ENCODE measurements at regions not wholly inside any gene's neighbourhood (a gene's known extent, or its start where the extent isn't known, plus 50 kb on each side); places are given as distances from the start of the nearest gene placed in this dataset.

GRCh38 chr6:3937438-3937837 lies 88.3 kb downstream of the FAM50B start:
- intact Hi-C loops (cut with micrococcal nuclease): no loop called here

GRCh38 chr6:3938715-3939367 lies 89.7 kb downstream of the FAM50B start:
- Mint-ChIP-seq H3K4me1 (ENCODE audit: low read depth) (no peaks in the 10 kb centered on the region), H3K27ac (no peak overlapping the region), H3K27me3 (peaks cover 14% of the 10 kb centered on the region), H3K36me3 (ENCODE audit: low read depth) (no peaks in the 10 kb centered on the region), H3K4me3 (no peak overlapping the region), H3K9me3 (no peaks in the 10 kb centered on the region)
- intact Hi-C loops (cut with micrococcal nuclease): no loop called here

More at GRCh38 chr6:3937438-3937837, 88.3 kb downstream of the FAM50B start:
- H3K9me3 Mint-ChIP-seq: no peaks in the 10 kb centered on the region
- no peaks in the 10 kb centered on the region for H3K36me3 Mint-ChIP-seq (ENCODE audit: low read depth)
- no peak overlapping the region for H3K27ac Mint-ChIP-seq
- H3K4me1 Mint-ChIP-seq (ENCODE audit: low read depth): no peaks in the 10 kb centered on the region
- no peak overlapping the region for H3K4me3 Mint-ChIP-seq
- H3K27me3 Mint-ChIP-seq: peaks cover 12% of the 10 kb centered on the region

- H3K4me1 Mint-ChIP-seq (ENCODE audit: low read depth): no peaks in the 10 kb centered on the region
- no peaks in the 10 kb centered on the region for H3K9me3 Mint-ChIP-seq
- peaks cover 14% of the 10 kb centered on the region for H3K27me3 Mint-ChIP-seq
- H3K27ac Mint-ChIP-seq: no peak overlapping the region
- intact Hi-C loops (cut with micrococcal nuclease): no loop called here
- H3K4me3 Mint-ChIP-seq: no peak overlapping the region
- H3K36me3 Mint-ChIP-seq (ENCODE audit: low read depth): no peaks in the 10 kb centered on the region
Measured at GRCh38 chr6:3939368-3939958, 90.3 kb downstream of the FAM50B start.

DNA sequence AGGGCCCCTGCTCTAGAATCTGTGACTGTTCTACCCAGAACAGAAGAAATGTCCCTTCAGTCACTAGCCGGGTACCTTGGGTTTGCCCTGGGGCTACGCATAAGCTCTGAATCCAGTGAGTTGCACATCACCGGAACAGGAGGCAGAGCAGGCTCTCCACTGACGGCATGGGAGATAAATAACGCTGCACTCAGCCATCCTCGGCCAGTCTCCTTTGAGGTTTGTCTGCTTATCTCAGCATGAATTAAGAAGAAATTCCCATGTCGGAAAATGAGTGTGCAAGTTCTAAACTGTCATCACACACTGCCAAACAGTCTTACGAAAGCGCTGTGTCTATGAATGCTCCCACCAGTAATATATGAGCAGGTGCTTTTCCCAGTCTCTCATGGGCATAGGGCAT lies 90.8 kb downstream of the FAM50B start:
- intact Hi-C loops (cut with micrococcal nuclease): no loop called here
- Mint-ChIP-seq H3K27me3 (peaks cover 16% of the 10 kb centered on the region), H3K27ac (no peak overlapping the region), H3K9me3 (no peaks in the 10 kb centered on the region), H3K4me1 (ENCODE audit: low read depth) (no peaks in the 10 kb centered on the region), H3K36me3 (ENCODE audit: low read depth) (no peaks in the 10 kb centered on the region), H3K4me3 (no peak overlapping the region)

- H3K36me3 Mint-ChIP-seq (ENCODE audit: low read depth): no peaks in the 10 kb centered on the region
- intact Hi-C loops (cut with micrococcal nuclease): no loop called here
- no peak overlapping the region for H3K27ac Mint-ChIP-seq
- no peaks in the 10 kb centered on the region for H3K9me3 Mint-ChIP-seq
- H3K27me3 Mint-ChIP-seq: peaks cover 18% of the 10 kb centered on the region
- no peaks in the 10 kb centered on the region for H3K4me1 Mint-ChIP-seq (ENCODE audit: low read depth)
- H3K4me3 Mint-ChIP-seq: no peak overlapping the region
Measured at GRCh38 chr6:3940703-3941102, 91.5 kb downstream of the FAM50B start.

- H3K36me3 Mint-ChIP-seq (ENCODE audit: low read depth): no peaks in the 10 kb centered on the region
Measured at GRCh38 chr6:3943331-3943765, 94.2 kb downstream of the FAM50B start.

GRCh38 chr6:3944246-3944645 lies 95.1 kb downstream of the FAM50B start:
- Mint-ChIP-seq H3K4me1 (ENCODE audit: low read depth) (no peaks in the 10 kb centered on the region), H3K36me3 (ENCODE audit: low read depth) (no peaks in the 10 kb centered on the region), H3K9me3 (no peaks in the 10 kb centered on the region), H3K27ac (no peak overlapping the region), H3K4me3 (no peak overlapping the region), H3K27me3 (peaks cover 22% of the 10 kb centered on the region)
- intact Hi-C loops (cut with micrococcal nuclease): no loop called here

More at GRCh38 chr6:3943331-3943765, 94.2 kb downstream of the FAM50B start:
- H3K27me3 Mint-ChIP-seq: peaks cover 19% of the 10 kb centered on the region
- intact Hi-C loops (cut with micrococcal nuclease): no loop called here
- H3K9me3 Mint-ChIP-seq: no peaks in the 10 kb centered on the region
- H3K27ac Mint-ChIP-seq: no peak overlapping the region
- H3K4me1 Mint-ChIP-seq (ENCODE audit: low read depth): no peaks in the 10 kb centered on the region
- no peak overlapping the region for H3K4me3 Mint-ChIP-seq

DNA sequence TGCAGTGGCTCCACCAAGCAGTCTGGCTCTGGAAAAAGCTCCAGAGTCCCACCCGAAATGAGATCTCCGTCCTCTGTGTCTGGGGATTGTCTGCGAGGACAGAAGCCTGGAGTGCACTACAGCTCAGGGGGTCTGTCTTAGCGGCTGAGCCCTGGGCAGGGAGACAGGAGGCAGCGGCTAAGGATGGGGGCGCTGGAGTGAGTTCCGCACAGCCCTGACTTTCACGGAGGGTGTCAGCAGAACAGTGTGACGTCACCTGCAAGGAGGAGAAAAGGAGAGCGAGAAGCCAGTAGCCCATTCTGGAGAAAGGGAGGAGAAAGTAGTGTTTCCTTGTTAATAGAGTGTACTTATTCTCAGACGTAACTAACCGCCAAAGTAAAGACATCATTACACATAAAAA lies 97.6 kb downstream of the FAM50B start:
- intact Hi-C loops (cut with micrococcal nuclease): no loop called here
- Mint-ChIP-seq H3K36me3 (ENCODE audit: low read depth) (no peaks in the 10 kb centered on the region), H3K9me3 (no peaks in the 10 kb centered on the region), H3K27me3 (peaks cover 13% of the 10 kb centered on the region), H3K27ac (no peak overlapping the region), H3K4me3 (no peak overlapping the region), H3K4me1 (ENCODE audit: low read depth) (no peaks in the 10 kb centered on the region)

DNA sequence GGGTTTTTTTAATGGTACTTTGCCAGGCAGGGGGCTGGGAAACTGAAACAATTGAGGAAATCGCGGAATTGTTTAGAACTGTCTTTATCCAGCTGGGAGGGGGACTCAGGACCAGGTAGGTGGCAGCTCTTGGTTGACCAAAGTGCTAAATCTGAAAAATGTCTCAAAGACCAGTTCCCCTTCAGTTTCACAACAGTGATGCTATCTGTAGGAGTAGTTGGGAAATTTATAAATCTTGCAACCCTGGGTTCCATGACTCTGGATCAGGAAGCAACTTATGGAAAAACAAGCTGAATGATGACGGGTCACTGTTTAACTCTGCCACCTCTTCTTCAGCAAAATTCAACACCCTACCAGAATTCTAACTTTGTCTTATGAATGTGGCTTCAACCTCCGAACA lies 99.7 kb downstream of the FAM50B start:
- intact Hi-C loops (cut with micrococcal nuclease): no loop called here
- no peaks in the 10 kb centered on the region for H3K4me1 Mint-ChIP-seq (ENCODE audit: low read depth)
- no peak overlapping the region for H3K4me3 Mint-ChIP-seq
- H3K36me3 Mint-ChIP-seq (ENCODE audit: low read depth): no peaks in the 10 kb centered on the region
- no peak overlapping the region for H3K27ac Mint-ChIP-seq
- peaks cover 11% of the 10 kb centered on the region for H3K27me3 Mint-ChIP-seq
- H3K9me3 Mint-ChIP-seq: no peaks in the 10 kb centered on the region

DNA sequence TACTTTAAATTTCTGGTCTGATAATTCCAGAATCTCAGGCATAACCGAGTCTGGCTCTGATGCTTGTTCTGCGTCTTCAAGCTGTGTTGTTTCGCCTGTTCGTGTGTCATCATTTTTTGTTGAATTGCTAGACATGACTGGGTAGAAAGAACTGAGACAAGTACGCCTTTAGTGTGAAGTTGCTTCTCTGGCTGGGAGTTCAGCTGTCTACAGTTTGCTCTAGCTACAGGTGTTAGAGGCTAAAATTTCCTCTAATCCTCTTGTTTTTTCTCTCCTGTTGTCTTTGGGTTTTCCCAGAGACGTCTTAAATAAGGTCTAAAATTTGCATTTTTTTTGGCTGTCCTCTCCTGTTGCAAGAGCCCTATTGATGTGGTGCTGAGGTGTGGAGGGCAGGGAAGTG lies 100.3 kb downstream of the FAM50B start:
- Mint-ChIP-seq H3K36me3 (ENCODE audit: low read depth) (no peaks in the 10 kb centered on the region), H3K27ac (no peak overlapping the region), H3K4me1 (ENCODE audit: low read depth) (no peaks in the 10 kb centered on the region), H3K27me3 (peaks cover 11% of the 10 kb centered on the region), H3K4me3 (no peak overlapping the region), H3K9me3 (no peaks in the 10 kb centered on the region)
- intact Hi-C loops (cut with micrococcal nuclease): no loop called here

GRCh38 chr6:3956054-3956453 lies 106.9 kb downstream of the FAM50B start:
- H3K36me3 Mint-ChIP-seq (ENCODE audit: low read depth): no peaks in the 10 kb centered on the region
- peaks cover 11% of the 10 kb centered on the region for H3K9me3 Mint-ChIP-seq
- no peak overlapping the region for H3K27ac Mint-ChIP-seq
- intact Hi-C loops (cut with micrococcal nuclease): no loop called here
- no peak overlapping the region for H3K4me3 Mint-ChIP-seq
- no peaks in the 10 kb centered on the region for H3K4me1 Mint-ChIP-seq (ENCODE audit: low read depth)
- peaks cover 2% of the 10 kb centered on the region for H3K27me3 Mint-ChIP-seq

DNA sequence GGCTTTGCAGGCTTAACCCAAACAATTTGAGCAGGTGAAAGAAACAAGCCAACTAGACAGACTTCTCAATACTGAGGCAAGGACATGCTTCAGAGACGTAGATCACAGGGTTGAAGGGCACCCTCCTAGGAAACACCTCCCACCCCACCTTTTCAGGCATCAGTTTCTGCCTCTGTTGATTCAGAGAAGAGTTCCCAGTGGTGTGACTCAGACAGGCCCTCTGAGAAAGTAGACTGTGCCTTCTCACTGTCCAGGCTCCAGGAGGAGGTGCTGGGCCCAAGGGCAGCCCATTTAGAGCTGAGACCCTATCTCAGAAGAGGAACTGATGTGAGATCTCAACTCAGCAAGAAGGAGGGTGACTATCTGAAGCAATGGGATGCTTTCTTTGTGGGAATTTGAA lies 108.1 kb downstream of the FAM50B start:
- Mint-ChIP-seq H3K4me1 (ENCODE audit: low read depth) (no peaks in the 10 kb centered on the region), H3K9me3 (peaks cover 11% of the 10 kb centered on the region), H3K27me3 (peaks cover 2% of the 10 kb centered on the region), H3K4me3 (no peak overlapping the region), H3K36me3 (ENCODE audit: low read depth) (no peaks in the 10 kb centered on the region), H3K27ac (no peak overlapping the region)
- intact Hi-C loops (cut with micrococcal nuclease): no loop called here

DNA sequence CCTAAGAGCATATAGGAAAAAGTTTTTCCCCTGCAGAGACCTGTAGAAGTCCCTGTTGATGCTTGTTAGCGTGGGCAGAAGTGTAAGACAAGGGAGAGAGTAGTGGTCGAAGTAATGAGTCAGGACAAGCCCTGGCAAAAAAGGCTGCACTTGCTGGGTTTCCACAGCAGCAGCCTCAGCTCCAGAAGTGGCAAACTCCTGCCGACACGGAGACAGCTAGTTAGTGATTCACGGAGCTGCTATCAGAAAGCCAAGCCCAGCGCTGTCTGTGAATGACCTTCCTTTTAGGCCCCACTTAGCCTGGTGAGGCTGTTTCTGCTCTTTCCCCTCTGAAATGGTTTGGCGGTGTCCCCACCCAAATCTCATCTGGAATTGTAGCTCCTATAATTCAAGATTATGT lies 109.1 kb downstream of the FAM50B start:
- Mint-ChIP-seq H3K27ac (no peak overlapping the region), H3K36me3 (ENCODE audit: low read depth) (no peaks in the 10 kb centered on the region), H3K4me1 (ENCODE audit: low read depth) (no peaks in the 10 kb centered on the region), H3K27me3 (peaks cover 2% of the 10 kb centered on the region), H3K4me3 (no peak overlapping the region), H3K9me3 (peaks cover 11% of the 10 kb centered on the region)
- intact Hi-C loops (cut with micrococcal nuclease): no loop called here

GRCh38 chr6:3959385-3959784 lies 110.2 kb downstream of the FAM50B start:
- no peak overlapping the region for H3K4me3 Mint-ChIP-seq
- intact Hi-C loops (cut with micrococcal nuclease): no loop called here
- peaks cover 11% of the 10 kb centered on the region for H3K9me3 Mint-ChIP-seq
- no peaks in the 10 kb centered on the region for H3K4me1 Mint-ChIP-seq (ENCODE audit: low read depth)
- no peak overlapping the region for H3K27ac Mint-ChIP-seq
- H3K27me3 Mint-ChIP-seq: no peaks in the 10 kb centered on the region
- no peaks in the 10 kb centered on the region for H3K36me3 Mint-ChIP-seq (ENCODE audit: low read depth)
